Mesendoderm (in vitro differentiated cells): ENCODE measurements at regions not wholly inside any gene's neighbourhood (a gene's known extent, or its start where the extent isn't known, plus 50 kb on each side); places are given as distances from the start of the nearest gene placed in this dataset.
"Not testable (repeated sequence)": the region's sequence is repeated elsewhere in the genome, so short reads cannot be mapped to it uniquely, and the experiment has no call there.

Source experiments
- DNase-seq: peaks from one replicate; pipeline ENCODE4 v3.0.0; 2013
- H2AK5ac ChIP-seq: 2 replicates; pipeline ENCODE4 v1.6.1; 2013; ENCODE audit warnings: low read length, inconsistent platforms
- H2BK120ac ChIP-seq: 2 replicates; pipeline ENCODE4 v1.6.1; 2013; ENCODE audit warnings: low read depth, mild to moderate bottlenecking, low read length, moderate library complexity, mixed read lengths
- H2BK15ac ChIP-seq: replicated peaks from 2 replicates; pipeline ENCODE4 v1.6.1; 2013; ENCODE audit warnings: low read depth, mild to moderate bottlenecking, moderate library complexity
- H2BK5ac ChIP-seq: 2 replicates; pipeline ENCODE4 v1.6.1; 2013; ENCODE audit warnings: low read length, inconsistent platforms
- H3K18ac ChIP-seq: 2 replicates; pipeline ENCODE4 v1.6.1; 2013; ENCODE audit warnings: mild to moderate bottlenecking, low read length, mixed read lengths
- H3K23ac ChIP-seq: one replicate; pipeline ENCODE4 v1.6.1; 2013; ENCODE audit warnings: low read length
- H3K27ac ChIP-seq: 2 replicates; pipeline ENCODE4 v1.5.1; 2013; ENCODE audit warnings: low read depth, mild to moderate bottlenecking, inconsistent platforms, low read length, moderate library complexity
- H3K27me3 ChIP-seq: 2 replicates; pipeline ENCODE4 v1.6.1; 2013; ENCODE audit warnings: low read length, control low read depth, mild to moderate bottlenecking, inconsistent platforms; ENCODE audit not compliant: insufficient read depth, poor library complexity
- H3K36me3 ChIP-seq: 2 replicates; pipeline ENCODE4 v1.6.1; 2013; ENCODE audit warnings: low read length, inconsistent platforms; ENCODE audit not compliant: control insufficient read depth, insufficient read depth
- H3K4ac ChIP-seq: one replicate; pipeline ENCODE4 v1.6.1; 2013; ENCODE audit warnings: low read depth, mild to moderate bottlenecking, low read length, moderate library complexity
- H3K4me1 ChIP-seq: 2 replicates; pipeline ENCODE4 v1.6.1; 2013; ENCODE audit warnings: low read depth, low read length, inconsistent platforms; ENCODE audit not compliant: control insufficient read depth
- H3K4me2 ChIP-seq: 2 replicates; pipeline ENCODE4 v1.6.1; 2013; ENCODE audit warnings: low read length
- H3K4me3 ChIP-seq: 2 replicates; pipeline ENCODE4 v1.5.1; 2013; ENCODE audit warnings: mild to moderate bottlenecking, low read length
- H3K56ac ChIP-seq: one replicate; pipeline ENCODE4 v1.6.1; 2013; ENCODE audit warnings: low read length
- H3K79me1 ChIP-seq: 2 replicates; pipeline ENCODE4 v1.6.1; 2013; ENCODE audit warnings: low read length, inconsistent platforms
- H3K79me2 ChIP-seq: 2 replicates; pipeline ENCODE4 v1.6.1; 2013; ENCODE audit warnings: mild to moderate bottlenecking, low read length; ENCODE audit not compliant: control insufficient read depth, insufficient read depth
- H3K9ac ChIP-seq: 2 replicates; pipeline ENCODE4 v1.6.1; 2013; ENCODE audit warnings: low read length, inconsistent platforms
- H4K5ac ChIP-seq: one replicate; pipeline ENCODE4 v1.6.1; 2013; ENCODE audit warnings: low read length
- H4K8ac ChIP-seq: one replicate; pipeline ENCODE4 v1.6.1; 2013; ENCODE audit warnings: low read depth, mild to moderate bottlenecking, control low read depth, low read length, moderate library complexity
- WGBS: extraction: QIAGEN DNeasy Blood & Tissue Kit; methylation state at CpG from one replicate; pipeline ENCODE4 v1.1.7; 2013; ENCODE audit warnings: low lambda C conversion rate, missing lambda C conversion rate; ENCODE audit not compliant: insufficient coverage; ENCODE audit errors: extremely low coverage; 5-methylcytosine and 5-hydroxymethylcytosine counted together

DNA sequence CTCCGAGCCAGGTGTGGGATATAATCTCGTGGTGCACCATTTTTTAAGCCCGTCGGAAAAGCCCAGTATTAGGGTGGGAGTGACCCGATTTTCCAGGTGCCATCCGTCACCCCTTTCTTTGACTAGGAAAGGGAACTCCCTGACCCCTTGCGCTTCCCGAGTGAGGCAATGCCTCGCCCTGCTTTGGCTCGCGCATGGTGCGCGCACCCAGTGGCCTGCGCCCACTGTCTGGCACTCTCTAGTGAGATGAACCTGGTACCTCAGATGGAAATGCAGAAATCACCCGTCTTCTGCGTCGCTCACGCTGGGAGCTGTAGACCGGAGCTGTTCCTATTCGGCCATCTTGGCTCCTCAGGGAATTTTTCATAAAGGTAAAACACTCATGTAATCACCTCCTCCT is 63.9 kb downstream of the RWDD3 start:
- H4K5ac ChIP-seq, H3K56ac ChIP-seq, H3K23ac ChIP-seq, H3K79me2 ChIP-seq, DNase-seq, H3K18ac ChIP-seq, H3K79me1 ChIP-seq, H3K27ac ChIP-seq, H3K4me2 ChIP-seq, H3K9ac ChIP-seq, H3K4me1 ChIP-seq, H3K4ac ChIP-seq, H3K36me3 ChIP-seq, H3K27me3 ChIP-seq, H2BK120ac ChIP-seq, H2BK5ac ChIP-seq, H2AK5ac ChIP-seq, H2BK15ac ChIP-seq, H4K8ac ChIP-seq, H3K4me3 ChIP-seq: not testable (repeated sequence)
- no CpG with 5 or more reads among the region's 20 CpGs for WGBS

DNA sequence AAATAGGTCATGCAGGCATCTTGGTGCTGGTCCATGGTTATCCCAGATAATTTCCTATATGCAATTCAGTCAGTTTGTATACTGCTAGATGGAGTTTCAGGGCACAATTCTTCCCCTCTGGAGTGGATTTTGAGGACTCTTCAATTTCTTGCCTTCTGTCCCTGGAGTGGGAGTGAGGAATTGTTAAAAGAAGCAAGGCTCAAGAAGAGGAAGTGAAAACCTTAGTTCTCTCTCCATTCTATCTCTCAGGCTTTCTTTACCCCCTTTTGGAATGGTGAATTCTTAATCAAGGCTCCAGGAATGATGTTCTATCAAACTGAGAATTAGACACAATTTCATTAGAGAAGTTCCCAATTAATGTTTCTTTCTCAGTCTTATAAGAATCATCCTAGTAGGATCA is 67.1 kb downstream of the RWDD3 start:
- no peaks in the 10 kb centered on the region for H3K36me3 ChIP-seq
- H2BK15ac ChIP-seq = no peak overlapping the region
- no peak overlapping the region for H2BK120ac ChIP-seq
- no peak overlapping the region for H3K9ac ChIP-seq
- no peak overlapping the region for H3K56ac ChIP-seq
- H2BK5ac ChIP-seq = no peak overlapping the region
- no peaks in the 10 kb centered on the region for H3K79me1 ChIP-seq
- no peak overlapping the region for H4K5ac ChIP-seq
- no peak overlapping the region for H3K18ac ChIP-seq
- no peak overlapping the region for H4K8ac ChIP-seq
- H3K27me3 ChIP-seq = no peaks in the 10 kb centered on the region
- H3K4me2 ChIP-seq = no peak overlapping the region
- no peak overlapping the region for H3K27ac ChIP-seq
- H2AK5ac ChIP-seq = no peak overlapping the region
- no peak for DNase-seq
- H3K79me2 ChIP-seq = no peaks in the 10 kb centered on the region
- no peak overlapping the region for H3K23ac ChIP-seq
- no peaks in the 10 kb centered on the region for H3K4me1 ChIP-seq
- no peak overlapping the region for H3K4me3 ChIP-seq
- H3K4ac ChIP-seq = no peak overlapping the region

DNA sequence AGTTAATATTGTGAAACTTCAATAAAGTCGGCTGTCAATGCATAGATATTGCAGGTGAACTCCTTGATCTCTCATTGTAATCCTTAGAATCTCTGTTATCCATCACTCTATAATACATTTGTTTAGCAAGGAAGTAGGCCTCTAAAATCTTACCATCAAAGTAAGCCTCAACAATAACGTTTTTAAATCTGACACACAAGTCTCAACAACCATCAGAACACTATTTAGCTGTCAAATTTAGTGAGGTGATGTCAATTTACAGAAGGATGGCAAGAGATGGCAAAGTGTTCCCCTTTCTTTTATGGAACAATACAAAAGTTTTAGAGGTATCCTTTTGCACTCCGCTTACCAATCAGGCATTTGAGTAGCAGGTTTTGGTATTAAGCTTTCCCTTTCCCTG is 67.6 kb downstream of the RWDD3 start:
- no peaks in the 10 kb centered on the region for H3K79me1 ChIP-seq
- no peak for DNase-seq
- WGBS = no CpG with 5 or more reads among the region's 3 CpGs

DNA sequence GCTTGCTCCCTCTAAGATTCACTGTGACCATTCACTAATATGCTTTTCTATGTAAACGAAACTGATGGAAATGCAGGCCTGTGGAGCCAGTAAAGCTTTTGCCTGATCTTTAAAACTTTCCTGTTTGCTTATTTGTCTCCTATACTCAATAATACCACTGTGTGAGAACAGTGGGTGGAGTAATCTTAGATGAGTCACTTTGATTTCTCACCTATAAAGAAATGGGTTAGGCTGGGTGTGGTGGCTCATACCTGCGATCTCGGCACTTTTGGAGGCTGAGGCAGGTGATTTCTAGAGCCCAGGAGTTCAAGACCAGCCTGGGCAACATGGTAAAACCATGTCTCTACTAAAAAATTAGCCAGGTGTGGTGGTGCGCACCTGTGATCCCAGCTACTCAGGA is 70.8 kb downstream of the RWDD3 start:
- no peak overlapping the region for H3K4me2 ChIP-seq
- no peak overlapping the region for H4K8ac ChIP-seq
- H2BK5ac ChIP-seq = no peak overlapping the region
- H3K9ac ChIP-seq = no peak overlapping the region
- no peak overlapping the region for H2BK15ac ChIP-seq
- H3K27me3 ChIP-seq = no peaks in the 10 kb centered on the region
- no CpG with 5 or more reads among the region's 4 CpGs for WGBS
- H3K56ac ChIP-seq = no peak overlapping the region
- no peaks in the 10 kb centered on the region for H3K79me1 ChIP-seq
- H3K23ac ChIP-seq = no peak overlapping the region
- H3K36me3 ChIP-seq = no peaks in the 10 kb centered on the region
- H3K27ac ChIP-seq = no peak overlapping the region
- H3K79me2 ChIP-seq = no peaks in the 10 kb centered on the region
- no peak overlapping the region for H2BK120ac ChIP-seq
- H3K18ac ChIP-seq = no peak overlapping the region
- H2AK5ac ChIP-seq = no peak overlapping the region
- no peak overlapping the region for H3K4ac ChIP-seq
- H3K4me3 ChIP-seq = no peak overlapping the region
- H3K4me1 ChIP-seq = peaks cover 7% of the 10 kb centered on the region
- DNase-seq = no peak
- no peak overlapping the region for H4K5ac ChIP-seq

More for the DNA sequence above, 67.6 kb downstream of the RWDD3 start:
- H2AK5ac ChIP-seq = no peak overlapping the region
- H3K4me3 ChIP-seq = no peak overlapping the region
- H3K27ac ChIP-seq = no peak overlapping the region
- H2BK15ac ChIP-seq = no peak overlapping the region
- H3K4me2 ChIP-seq = no peak overlapping the region
- H2BK120ac ChIP-seq = no peak overlapping the region
- H4K8ac ChIP-seq = no peak overlapping the region
- no peak overlapping the region for H3K9ac ChIP-seq
- H2BK5ac ChIP-seq = no peak overlapping the region
- H3K79me2 ChIP-seq = no peaks in the 10 kb centered on the region
- no peak overlapping the region for H3K23ac ChIP-seq
- no peaks in the 10 kb centered on the region for H3K27me3 ChIP-seq
- H3K4me1 ChIP-seq = no peaks in the 10 kb centered on the region
- no peak overlapping the region for H4K5ac ChIP-seq
- H3K36me3 ChIP-seq = no peaks in the 10 kb centered on the region
- no peak overlapping the region for H3K18ac ChIP-seq
- no peak overlapping the region for H3K4ac ChIP-seq
- H3K56ac ChIP-seq = no peak overlapping the region

DNA sequence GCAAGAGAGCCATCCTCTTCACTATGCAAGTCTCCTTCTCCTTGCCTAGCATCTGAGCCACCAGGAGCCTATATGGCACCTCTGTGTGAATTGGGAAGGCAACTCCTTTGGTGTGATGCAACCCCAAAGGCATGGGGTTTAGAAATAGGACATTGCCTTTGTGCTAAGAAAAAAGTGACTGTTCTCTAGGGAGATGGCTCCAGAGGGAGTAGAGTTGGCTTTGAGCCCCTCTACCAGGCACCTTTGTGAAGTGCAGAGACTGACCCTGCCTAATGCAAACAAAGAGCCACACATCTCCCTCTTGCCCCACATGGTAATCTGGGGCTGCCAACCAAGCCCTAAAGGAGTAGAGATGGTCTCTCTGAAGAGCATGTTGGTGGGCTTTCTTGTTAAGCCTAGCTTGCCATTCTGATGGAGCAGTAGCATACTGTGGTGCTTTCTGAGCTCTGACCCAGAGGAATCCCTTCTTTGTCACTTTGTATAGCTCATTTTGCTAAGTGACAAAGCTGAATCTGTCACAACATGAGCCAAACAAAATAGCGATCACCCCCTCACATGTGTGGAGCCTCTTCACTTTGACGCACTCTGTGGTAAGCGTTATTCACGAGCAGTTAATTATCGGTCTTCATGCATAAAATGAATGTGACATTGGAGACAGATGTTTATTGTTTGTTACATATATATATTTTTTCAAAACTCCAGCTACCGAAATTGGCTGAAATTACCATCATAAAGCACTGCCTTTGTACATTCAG is 74.4 kb downstream of the RWDD3 start:
- H2BK5ac ChIP-seq = peak overlapping the region; percentile 53
- no peak overlapping the region for H3K4ac ChIP-seq
- H3K18ac ChIP-seq = no peak overlapping the region
- H3K27me3 ChIP-seq = no peaks in the 10 kb centered on the region
- H3K9ac ChIP-seq = peak overlapping the region; percentile 25
- H3K79me2 ChIP-seq = no peaks in the 10 kb centered on the region
- DNase-seq = peak; percentile 78
- H2BK120ac ChIP-seq = no peak overlapping the region
- no peak overlapping the region for H3K4me2 ChIP-seq
- H3K79me1 ChIP-seq = no peaks in the 10 kb centered on the region
- no peak overlapping the region for H4K8ac ChIP-seq
- H2BK15ac ChIP-seq = no peak overlapping the region
- H3K27ac ChIP-seq = no peak overlapping the region
- H3K36me3 ChIP-seq = no peaks in the 10 kb centered on the region
- H3K23ac ChIP-seq = no peak overlapping the region
- no peak overlapping the region for H2AK5ac ChIP-seq
- no peak overlapping the region for H4K5ac ChIP-seq
- H3K4me3 ChIP-seq = no peak overlapping the region
- peaks cover 7% of the 10 kb centered on the region for H3K4me1 ChIP-seq
- peak overlapping the region; percentile 68 for H3K56ac ChIP-seq
- WGBS = no CpG with 5 or more reads among the region's 6 CpGs

DNA sequence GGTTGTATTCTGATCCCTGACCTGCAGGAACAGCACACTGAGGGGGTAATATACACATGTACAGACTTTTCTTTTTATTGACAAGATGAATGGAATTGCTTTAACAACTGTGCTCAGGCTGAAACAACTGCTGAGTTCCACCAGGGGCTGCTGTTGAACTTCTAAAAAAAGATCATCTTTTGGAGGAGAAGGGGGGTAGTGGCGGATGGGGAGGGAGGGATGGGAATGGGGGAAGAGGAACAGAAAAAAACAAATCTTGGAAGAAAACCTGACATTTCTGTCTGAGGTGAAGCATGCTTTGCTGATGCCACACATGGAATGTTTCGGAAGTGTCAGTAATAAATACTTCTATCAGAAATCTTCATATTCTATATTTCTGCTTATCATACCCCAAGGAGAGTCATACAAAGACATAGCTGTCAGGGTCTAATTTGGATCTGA is 75.0 kb downstream of the RWDD3 start:
- Histone ChIP-seq H3K9ac (no peak overlapping the region), H4K5ac (no peak overlapping the region), H3K23ac (no peak overlapping the region), H3K4me2 (no peak overlapping the region), H3K27ac (no peak overlapping the region), H3K27me3 (no peaks in the 10 kb centered on the region), H3K79me2 (no peaks in the 10 kb centered on the region), H4K8ac (no peak overlapping the region), H3K56ac (no peak overlapping the region), H3K36me3 (no peaks in the 10 kb centered on the region), H2BK15ac (no peak overlapping the region), H3K4me1 (peaks cover 7% of the 10 kb centered on the region), H2AK5ac (no peak overlapping the region), H3K18ac (no peak overlapping the region), H3K4ac (no peak overlapping the region), H3K4me3 (no peak overlapping the region), H2BK120ac (no peak overlapping the region), H3K79me1 (no peaks in the 10 kb centered on the region), H2BK5ac (no peak overlapping the region)
- peak; percentile 84 for DNase-seq
- no CpG with 5 or more reads among the region's 2 CpGs for WGBS
